B cell (primary cell): ENCODE measurements at regions not wholly inside any gene's neighbourhood (a gene's known extent, or its start where the extent isn't known, plus 50 kb on each side); places are given as distances from the start of the nearest gene placed in this dataset.

Experiments
- CTCF ChIP-seq: fragments of 200-600 bp; IDR thresholded peaks from one replicate; pipeline ENCODE4 v1.8.0; 2022; ENCODE audit warnings: antibody characterized with exemption, mild to moderate bottlenecking
- EZH2 ChIP-seq: IDR thresholded peaks from 2 replicates; pipeline ENCODE4 v1.6.1; 2012; ENCODE audit warnings: borderline replicate concordance, low read depth, mild to moderate bottlenecking, moderate library complexity, low read length; ENCODE audit not compliant: insufficient read depth, poor library complexity, severe bottlenecking

GRCh38 chr16:85421338-85422195 lies 191.6 kb upstream of the GSE1 start:
- TF ChIP-seq CTCF (no peak), EZH2 (no peak)
